ENCODE measurements at regions not wholly inside any gene's neighbourhood (a gene's known extent, or its start where the extent isn't known, plus 50 kb on each side); places are given as distances from the start of the nearest gene placed in this dataset.
"Not testable (repeated sequence)": the region's sequence is repeated elsewhere in the genome, so short reads cannot be mapped to it uniquely, and the experiment has no call there.

DNA sequence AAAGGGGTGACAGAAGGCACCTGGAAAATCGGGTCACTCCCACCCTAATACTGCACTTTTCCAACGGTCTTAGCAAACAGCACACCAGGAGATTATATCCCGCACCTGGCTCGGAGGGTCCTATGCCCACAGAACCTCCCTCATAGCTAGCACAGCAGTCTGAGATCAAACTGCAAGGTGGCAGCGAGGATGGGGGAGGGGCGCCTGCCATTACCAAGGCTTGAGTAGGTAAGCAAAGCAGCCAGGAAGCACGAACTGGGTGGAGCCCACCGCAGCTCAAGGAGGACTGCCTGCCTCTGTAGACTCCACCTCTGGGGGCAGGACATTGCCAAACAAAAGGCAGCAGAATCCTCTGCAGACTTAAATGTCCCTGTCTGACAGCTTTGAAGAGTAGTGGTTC, 101.8 kb downstream of the TBX20 start:
- DNase-seq, result not testable (repeated sequence)

DNA sequence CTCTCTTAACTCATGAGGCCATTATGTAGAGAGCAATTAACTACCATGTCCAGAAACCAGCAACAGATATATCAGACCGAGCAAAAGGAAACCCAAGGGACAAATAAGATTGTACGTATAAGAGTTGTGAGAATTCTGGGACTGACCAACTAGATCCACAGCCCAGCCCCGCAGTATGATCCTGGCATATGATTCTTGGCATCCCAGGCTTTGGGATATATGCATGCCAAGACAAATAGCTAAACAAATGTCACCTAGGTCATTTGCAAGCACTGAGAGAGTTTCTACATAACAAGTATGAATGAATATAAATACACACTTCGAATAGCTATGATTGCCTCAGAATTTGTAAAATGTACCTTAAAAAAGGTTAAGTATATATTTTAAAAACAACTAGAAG, 105.9 kb downstream of the TBX20 start:
- DNase-seq, result peak; percentile 29

DNA sequence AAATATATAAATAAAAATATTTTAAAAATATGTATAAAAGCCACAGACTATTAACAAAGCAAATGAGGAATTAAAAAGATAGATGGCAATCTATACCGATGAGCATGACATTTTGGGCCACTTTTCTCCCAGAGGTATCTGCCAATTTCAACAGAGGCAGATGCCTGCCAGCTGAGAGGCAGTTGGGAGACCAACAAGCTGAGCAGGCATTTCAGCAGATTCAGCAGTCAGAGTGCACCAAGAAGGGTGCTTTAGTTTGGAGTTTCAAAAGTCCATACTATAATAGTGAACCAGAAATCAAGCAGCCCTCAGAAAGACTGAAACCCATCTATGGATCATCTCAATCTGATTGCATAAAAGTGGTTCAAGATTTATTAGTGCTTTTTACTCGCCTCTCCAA, 104.8 kb upstream of the DPY19L1 start:
- DNase-seq, result not testable (repeated sequence)

- not testable (repeated sequence) for DNase-seq
Measured at GRCh38 chr7:35139281-35139680, 102.0 kb upstream of the DPY19L1 start.

- DNase-seq, result not testable (repeated sequence)
Measured at GRCh38 chr7:35133465-35133864, 96.2 kb upstream of the DPY19L1 start.

GRCh38 chr7:35133011-35133410, 95.7 kb upstream of the DPY19L1 start:
- not testable (repeated sequence) for DNase-seq

- DNase-seq, result not testable (repeated sequence)
Measured at GRCh38 chr7:35128662-35129061, 91.4 kb upstream of the DPY19L1 start.

GRCh38 chr7:35118526-35118925, 81.2 kb upstream of the DPY19L1 start:
- DNase-seq, result not testable (repeated sequence)

DNA sequence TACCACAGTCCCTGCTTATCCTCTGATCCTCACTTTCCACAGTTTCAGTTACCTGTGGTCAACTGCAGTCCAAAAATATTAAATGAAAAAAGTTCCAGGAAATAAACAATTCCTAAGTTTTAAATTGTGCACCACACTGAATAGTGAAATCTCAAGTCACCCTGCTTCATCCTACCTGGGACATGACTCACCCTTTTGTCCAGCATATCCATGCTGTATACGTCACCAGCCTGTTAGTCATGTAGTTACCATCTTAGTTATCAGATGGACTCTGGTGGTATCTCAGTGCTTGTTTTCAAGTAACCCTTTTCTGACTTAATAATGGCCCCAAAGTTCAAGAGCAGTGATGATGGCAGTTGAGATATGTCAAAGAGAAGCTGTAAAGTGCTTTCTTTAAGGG, 69.4 kb upstream of the DPY19L1 start:
- DNase-seq, result not testable (repeated sequence)

DNA sequence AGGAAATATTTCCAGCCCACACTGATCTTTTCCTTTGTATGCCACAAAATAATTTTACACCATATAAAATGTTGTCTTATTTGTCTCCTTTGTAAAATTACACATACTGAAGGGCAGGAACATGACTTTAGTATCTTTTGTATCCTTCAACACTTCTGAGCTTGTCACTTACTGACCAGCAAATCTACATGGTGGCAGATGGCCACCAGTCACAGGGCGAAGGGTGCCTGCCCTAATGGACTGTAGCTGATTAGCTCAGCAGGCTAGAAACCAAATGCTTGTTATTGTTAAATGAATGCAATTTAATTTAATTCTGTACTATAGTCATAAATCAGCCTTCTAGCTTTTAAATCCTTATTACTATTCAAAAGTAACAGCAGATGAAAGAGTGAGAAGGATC, 68.2 kb upstream of the DPY19L1 start:
- not testable (repeated sequence) for DNase-seq

GRCh38 chr7:35102845-35103244, 65.6 kb upstream of the DPY19L1 start:
- DNase-seq, result not testable (repeated sequence)

DNA sequence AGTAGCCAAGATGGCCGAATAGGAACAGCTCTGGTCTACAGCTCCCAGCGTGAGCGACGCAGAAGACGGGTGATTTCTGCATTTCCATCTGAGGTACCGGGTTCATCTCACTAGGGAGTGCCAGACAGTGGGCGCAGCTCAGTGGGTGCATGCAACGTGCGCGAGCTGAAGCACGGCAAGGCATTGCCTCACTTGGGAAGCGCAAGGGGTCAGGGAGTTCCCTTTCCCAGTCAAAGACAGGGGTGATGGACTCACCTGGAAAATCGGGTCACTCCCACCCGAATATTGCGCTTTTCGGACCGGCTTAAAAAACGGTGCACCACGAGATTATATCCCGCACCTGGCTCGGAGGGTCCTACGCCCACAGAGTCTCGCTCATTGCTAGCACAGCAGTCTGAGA, 55.7 kb upstream of the DPY19L1 start:
- DNase-seq, result not testable (repeated sequence)

Data from left hindlimb (tissue), 1 donor.